Neural progenitor cell (in vitro differentiated cells): ENCODE measurements at regions not wholly inside any gene's neighbourhood (a gene's known extent, or its start where the extent isn't known, plus 50 kb on each side); places are given as distances from the start of the nearest gene placed in this dataset.

Experiments used
- DNase-seq: peaks from one replicate; pipeline ENCODE4 v3.0.0-alpha.2; 2016; ENCODE audit warnings: low spot score
- H2AFZ ChIP-seq: fragments of 200-600 bp; sonication (generic); replicated peaks from 2 replicates; pipeline ENCODE4 v1.6.1; 2016; ENCODE audit warnings: antibody characterized with exemption
- H3F3A ChIP-seq: fragments of 200-600 bp; sonication (generic); 2 replicates; pipeline ENCODE4 v1.6.1; 2016; ENCODE audit warnings: antibody characterized with exemption, low read depth
- H3K27ac ChIP-seq: fragments of 200-600 bp; sonication (generic); 2 replicates; pipeline ENCODE4 v1.5.1; 2016; ENCODE audit warnings: mild to moderate bottlenecking
- H3K27me3 ChIP-seq: fragments of 200-600 bp; sonication (generic); 2 replicates; pipeline ENCODE4 v1.6.1; 2016; ENCODE audit warnings: mild to moderate bottlenecking, moderate library complexity
- H3K36me3 ChIP-seq: fragments of 200-600 bp; sonication (generic); 2 replicates; pipeline ENCODE4 v1.5.1; 2016
- H3K4me1 ChIP-seq: fragments of 200-600 bp; sonication (generic); 2 replicates; pipeline ENCODE4 v1.6.1; 2016; ENCODE audit warnings: mixed run types
- H3K4me2 ChIP-seq: fragments of 200-600 bp; sonication (generic); 2 replicates; pipeline ENCODE4 v1.6.1; 2016
- H3K4me3 ChIP-seq: fragments of 200-600 bp; sonication (generic); 2 replicates; pipeline ENCODE4 v1.5.1; 2016
- H3K79me2 ChIP-seq: fragments of 200-600 bp; sonication (generic); 2 replicates; pipeline ENCODE4 v1.6.1; 2016; ENCODE audit warnings: low read depth
- H3K9ac ChIP-seq: fragments of 200-600 bp; sonication (generic); 2 replicates; pipeline ENCODE4 v1.6.1; 2016
- H3K9me3 ChIP-seq: fragments of 200-600 bp; sonication (generic); 2 replicates; pipeline ENCODE4 v1.5.1; 2016; ENCODE audit warnings: low read depth
- H4K20me1 ChIP-seq: fragments of 200-600 bp; sonication (generic); 2 replicates; pipeline ENCODE4 v1.6.1; 2016; ENCODE audit warnings: low read depth
- H3K27ac Mint-ChIP-seq: 3 replicates; pipeline ENCODE4 v1.8.0; 2021; ENCODE audit warnings: mixed read lengths
- H3K27me3 Mint-ChIP-seq: 2 replicates; pipeline ENCODE4 v1.8.0; 2022; ENCODE audit warnings: low read depth, mild to moderate bottlenecking, inconsistent platforms, moderate library complexity, mixed read lengths; ENCODE audit not compliant: insufficient read depth
- H3K36me3 Mint-ChIP-seq: 3 replicates; pipeline ENCODE4 v1.8.0; 2021; ENCODE audit warnings: mixed read lengths
- H3K4me1 Mint-ChIP-seq: 3 replicates; pipeline ENCODE4 v1.8.0; 2021; ENCODE audit warnings: mixed read lengths
- H3K4me3 Mint-ChIP-seq: 3 replicates; pipeline ENCODE4 v1.8.0; 2021; ENCODE audit warnings: mild to moderate bottlenecking, moderate library complexity, mixed read lengths
- H3K9me3 Mint-ChIP-seq: 3 replicates; pipeline ENCODE4 v1.8.0; 2020; ENCODE audit warnings: mixed read lengths
- EZH2 ChIP-seq: fragments of 200-600 bp; sonication (generic); IDR thresholded peaks from 2 replicates; pipeline ENCODE4 v1.6.1; 2017; ENCODE audit warnings: antibody characterized with exemption, mild to moderate bottlenecking, moderate library complexity
- EZH2phosphoT487 ChIP-seq: fragments of 200-600 bp; sonication (generic); IDR thresholded peaks from 2 replicates; pipeline ENCODE4 v1.6.1; 2017; ENCODE audit warnings: antibody characterized with exemption
- TF ChIP-seq, protein P1 (sequence below): fragments of 200-600 bp; sonication (generic); IDR thresholded peaks from 2 replicates; pipeline ENCODE4 v1.5.1; 2017; ENCODE audit warnings: antibody characterized with exemption, mild to moderate bottlenecking

- Histone ChIP-seq H2AFZ (no peak overlapping the region), H3K27ac (no peak overlapping the region), H3K27me3 (no peaks in the 10 kb centered on the region), H3K4me2 (no peak overlapping the region), H3K79me2 (no peaks in the 10 kb centered on the region), H3K4me3 (no peak overlapping the region), H3K9ac (no peak overlapping the region), H3F3A (no peaks in the 10 kb centered on the region), H4K20me1 (no peaks in the 10 kb centered on the region), H3K4me1 (peaks cover 12% of the 10 kb centered on the region), H3K9me3 (no peaks in the 10 kb centered on the region), H3K36me3 (no peaks in the 10 kb centered on the region)
- Mint-ChIP-seq H3K4me1 (peaks cover 9% of the 10 kb centered on the region), H3K27me3 (no peaks in the 10 kb centered on the region), H3K9me3 (no peaks in the 10 kb centered on the region), H3K36me3 (no peaks in the 10 kb centered on the region), H3K4me3 (no peak overlapping the region), H3K27ac (no peak overlapping the region)
- no peak for TF ChIP-seq EZH2
- no peak for TF ChIP-seq EZH2phosphoT487
- TF ChIP-seq, protein P1, sequence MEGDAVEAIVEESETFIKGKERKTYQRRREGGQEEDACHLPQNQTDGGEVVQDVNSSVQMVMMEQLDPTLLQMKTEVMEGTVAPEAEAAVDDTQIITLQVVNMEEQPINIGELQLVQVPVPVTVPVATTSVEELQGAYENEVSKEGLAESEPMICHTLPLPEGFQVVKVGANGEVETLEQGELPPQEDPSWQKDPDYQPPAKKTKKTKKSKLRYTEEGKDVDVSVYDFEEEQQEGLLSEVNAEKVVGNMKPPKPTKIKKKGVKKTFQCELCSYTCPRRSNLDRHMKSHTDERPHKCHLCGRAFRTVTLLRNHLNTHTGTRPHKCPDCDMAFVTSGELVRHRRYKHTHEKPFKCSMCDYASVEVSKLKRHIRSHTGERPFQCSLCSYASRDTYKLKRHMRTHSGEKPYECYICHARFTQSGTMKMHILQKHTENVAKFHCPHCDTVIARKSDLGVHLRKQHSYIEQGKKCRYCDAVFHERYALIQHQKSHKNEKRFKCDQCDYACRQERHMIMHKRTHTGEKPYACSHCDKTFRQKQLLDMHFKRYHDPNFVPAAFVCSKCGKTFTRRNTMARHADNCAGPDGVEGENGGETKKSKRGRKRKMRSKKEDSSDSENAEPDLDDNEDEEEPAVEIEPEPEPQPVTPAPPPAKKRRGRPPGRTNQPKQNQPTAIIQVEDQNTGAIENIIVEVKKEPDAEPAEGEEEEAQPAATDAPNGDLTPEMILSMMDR = no peak
- DNase-seq = no peak
Measured at GRCh38 chr18:5640939-5641338, 97.1 kb upstream of the EPB41L3 start.

GRCh38 chr18:5639131-5639530, 95.3 kb upstream of the EPB41L3 start:
- DNase-seq = no peak
- no peaks in the 10 kb centered on the region for H3K4me1 Mint-ChIP-seq
- Histone ChIP-seq H4K20me1 (no peaks in the 10 kb centered on the region), H3K36me3 (no peaks in the 10 kb centered on the region), H3K9ac (no peak overlapping the region), H3F3A (no peaks in the 10 kb centered on the region), H3K79me2 (no peaks in the 10 kb centered on the region), H3K4me3 (no peak overlapping the region), H2AFZ (no peak overlapping the region), H3K27me3 (no peaks in the 10 kb centered on the region), H3K4me1 (peaks cover 4% of the 10 kb centered on the region), H3K4me2 (no peak overlapping the region), H3K9me3 (no peaks in the 10 kb centered on the region), H3K27ac (no peak overlapping the region)
- TF ChIP-seq, protein P1 = no peak
- TF ChIP-seq EZH2phosphoT487 = no peak
- H3K27me3 Mint-ChIP-seq = peaks cover 2% of the 10 kb centered on the region
- H3K36me3 Mint-ChIP-seq = no peaks in the 10 kb centered on the region
- no peak overlapping the region for H3K4me3 Mint-ChIP-seq
- H3K27ac Mint-ChIP-seq = no peak overlapping the region
- no peaks in the 10 kb centered on the region for H3K9me3 Mint-ChIP-seq

- no peak for TF ChIP-seq EZH2phosphoT487
- TF ChIP-seq, protein P1 = no peak
- TF ChIP-seq EZH2 = no peak
- H3K4me1 Mint-ChIP-seq = peaks cover 12% of the 10 kb centered on the region
- no peaks in the 10 kb centered on the region for H3K36me3 Mint-ChIP-seq
- Histone ChIP-seq H3F3A (peaks cover 26% of the 10 kb centered on the region), H3K27ac (no peak overlapping the region), H3K79me2 (no peaks in the 10 kb centered on the region), H4K20me1 (peaks cover 13% of the 10 kb centered on the region), H3K36me3 (no peaks in the 10 kb centered on the region), H3K4me1 (peaks cover 8% of the 10 kb centered on the region), H3K9ac (no peak overlapping the region), H3K9me3 (no peaks in the 10 kb centered on the region), H3K4me3 (no peak overlapping the region), H3K27me3 (peaks cover 69% of the 10 kb centered on the region), H2AFZ (no peak overlapping the region), H3K4me2 (no peak overlapping the region)
- H3K27ac Mint-ChIP-seq = no peak overlapping the region
- peaks cover 14% of the 10 kb centered on the region for H3K27me3 Mint-ChIP-seq
- H3K4me3 Mint-ChIP-seq = no peak overlapping the region
- DNase-seq = no peak
- no peaks in the 10 kb centered on the region for H3K9me3 Mint-ChIP-seq
Measured at GRCh38 chr18:5632041-5632440, 88.2 kb upstream of the EPB41L3 start.
